WTC11 (cell line): ENCODE measurements at regions not wholly inside any gene's neighbourhood (a gene's known extent, or its start where the extent isn't known, plus 50 kb on each side); places are given as distances from the start of the nearest gene placed in this dataset.

Experiments
- CBFB ChIP-seq: sonication (generic); formaldehyde crosslinking; IDR thresholded peaks from 2 replicates; pipeline ENCODE4 v1.8.1; 2022; ENCODE audit warnings: mild to moderate bottlenecking, low read depth, missing genetic modification reagents
- CREB1 ChIP-seq: sonication (generic); formaldehyde crosslinking; IDR thresholded peaks from 2 replicates; pipeline ENCODE4 v1.8.0; 2023; ENCODE audit warnings: mild to moderate bottlenecking, missing genetic modification reagents
- FOXP1 ChIP-seq: sonication (generic); formaldehyde crosslinking; IDR thresholded peaks from 2 replicates; pipeline ENCODE4 v1.8.0; 2022; ENCODE audit warnings: missing genetic modification reagents, mild to moderate bottlenecking, moderate library complexity, borderline replicate concordance
- IRF2 ChIP-seq: sonication (generic); formaldehyde crosslinking; IDR thresholded peaks from 2 replicates; pipeline ENCODE4 v1.8.0; 2022; ENCODE audit warnings: low read depth, missing genetic modification reagents, borderline replicate concordance
- NR3C1 ChIP-seq: sonication (generic); formaldehyde crosslinking; conservative IDR thresholded peaks from 2 replicates; pipeline ENCODE4 v1.8.1; 2023; ENCODE audit warnings: low read depth, mild to moderate bottlenecking, missing genetic modification reagents
- SP1 ChIP-seq: sonication (generic); formaldehyde crosslinking; conservative IDR thresholded peaks from 2 replicates; pipeline ENCODE4 v1.8.1; 2022; ENCODE audit warnings: missing genetic modification reagents
- ZNF232 ChIP-seq: sonication (generic); formaldehyde crosslinking; IDR thresholded peaks from 2 replicates; pipeline ENCODE4 v1.8.0; 2022; ENCODE audit warnings: mild to moderate bottlenecking, missing genetic modification reagents
- ZNF263 ChIP-seq: sonication (generic); formaldehyde crosslinking; IDR thresholded peaks from 2 replicates; pipeline ENCODE4 v1.8.1; 2022; ENCODE audit warnings: low read depth, mild to moderate bottlenecking, moderate library complexity, missing genetic modification reagents
- TF ChIP-seq, protein P1 (sequence below): fragments of 200-600 bp; IDR thresholded peaks from 2 replicates; pipeline ENCODE4 v1.8.0; 2022; ENCODE audit warnings: antibody characterized with exemption
- TF ChIP-seq, protein P2 (sequence below): sonication (generic); formaldehyde crosslinking; IDR thresholded peaks from 2 replicates; pipeline ENCODE4 v1.8.0; 2023; ENCODE audit warnings: missing genetic modification reagents
- TF ChIP-seq, protein P3 (sequence below): sonication (generic); formaldehyde crosslinking; IDR thresholded peaks from 2 replicates; pipeline ENCODE4 v1.8.1; 2023; ENCODE audit warnings: mild to moderate bottlenecking, missing genetic modification reagents, moderate library complexity
- TF ChIP-seq, protein P4 (sequence below): sonication (generic); formaldehyde crosslinking; IDR thresholded peaks from 2 replicates; pipeline ENCODE4 v1.8.0; 2022; ENCODE audit warnings: missing genetic modification reagents
- TF ChIP-seq, protein P5 (sequence below): sonication (generic); formaldehyde crosslinking; IDR thresholded peaks from 2 replicates; pipeline ENCODE4 v1.8.1; 2022; ENCODE audit warnings: missing genetic modification reagents, borderline replicate concordance

DNA sequence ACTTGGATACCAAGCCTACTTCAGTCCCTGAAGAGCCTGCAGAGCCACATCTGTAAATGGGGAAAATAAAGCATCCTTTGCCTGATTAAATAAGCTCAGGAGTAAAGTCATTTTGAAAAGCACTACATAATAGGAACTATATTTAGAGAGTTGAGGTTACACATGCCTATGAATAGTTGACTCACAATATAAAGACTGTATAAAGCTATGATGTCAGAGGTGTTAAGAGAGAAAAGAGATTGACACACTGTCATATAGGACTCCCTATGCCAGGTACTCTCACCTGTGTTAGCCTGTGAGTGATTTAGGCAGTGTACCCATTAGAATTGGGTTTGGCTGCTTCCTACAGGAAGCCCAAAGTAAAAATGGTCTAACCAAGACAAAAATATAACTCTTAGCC lies 87.7 kb upstream of the CRHR1 start:
- TF ChIP-seq, protein P1, sequence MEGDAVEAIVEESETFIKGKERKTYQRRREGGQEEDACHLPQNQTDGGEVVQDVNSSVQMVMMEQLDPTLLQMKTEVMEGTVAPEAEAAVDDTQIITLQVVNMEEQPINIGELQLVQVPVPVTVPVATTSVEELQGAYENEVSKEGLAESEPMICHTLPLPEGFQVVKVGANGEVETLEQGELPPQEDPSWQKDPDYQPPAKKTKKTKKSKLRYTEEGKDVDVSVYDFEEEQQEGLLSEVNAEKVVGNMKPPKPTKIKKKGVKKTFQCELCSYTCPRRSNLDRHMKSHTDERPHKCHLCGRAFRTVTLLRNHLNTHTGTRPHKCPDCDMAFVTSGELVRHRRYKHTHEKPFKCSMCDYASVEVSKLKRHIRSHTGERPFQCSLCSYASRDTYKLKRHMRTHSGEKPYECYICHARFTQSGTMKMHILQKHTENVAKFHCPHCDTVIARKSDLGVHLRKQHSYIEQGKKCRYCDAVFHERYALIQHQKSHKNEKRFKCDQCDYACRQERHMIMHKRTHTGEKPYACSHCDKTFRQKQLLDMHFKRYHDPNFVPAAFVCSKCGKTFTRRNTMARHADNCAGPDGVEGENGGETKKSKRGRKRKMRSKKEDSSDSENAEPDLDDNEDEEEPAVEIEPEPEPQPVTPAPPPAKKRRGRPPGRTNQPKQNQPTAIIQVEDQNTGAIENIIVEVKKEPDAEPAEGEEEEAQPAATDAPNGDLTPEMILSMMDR: no peak
- TF ChIP-seq ZNF263 (no peak), IRF2 (no peak), NR3C1 (no peak), FOXP1 (CRISPR knock-in tag) (no peak), SP1 (no peak), CBFB (no peak), ZNF232 (CRISPR knock-in tag) (no peak), CREB1 (no peak)
- TF ChIP-seq, protein P2, sequence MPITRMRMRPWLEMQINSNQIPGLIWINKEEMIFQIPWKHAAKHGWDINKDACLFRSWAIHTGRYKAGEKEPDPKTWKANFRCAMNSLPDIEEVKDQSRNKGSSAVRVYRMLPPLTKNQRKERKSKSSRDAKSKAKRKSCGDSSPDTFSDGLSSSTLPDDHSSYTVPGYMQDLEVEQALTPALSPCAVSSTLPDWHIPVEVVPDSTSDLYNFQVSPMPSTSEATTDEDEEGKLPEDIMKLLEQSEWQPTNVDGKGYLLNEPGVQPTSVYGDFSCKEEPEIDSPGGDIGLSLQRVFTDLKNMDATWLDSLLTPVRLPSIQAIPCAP: no peak
- TF ChIP-seq, protein P3, sequence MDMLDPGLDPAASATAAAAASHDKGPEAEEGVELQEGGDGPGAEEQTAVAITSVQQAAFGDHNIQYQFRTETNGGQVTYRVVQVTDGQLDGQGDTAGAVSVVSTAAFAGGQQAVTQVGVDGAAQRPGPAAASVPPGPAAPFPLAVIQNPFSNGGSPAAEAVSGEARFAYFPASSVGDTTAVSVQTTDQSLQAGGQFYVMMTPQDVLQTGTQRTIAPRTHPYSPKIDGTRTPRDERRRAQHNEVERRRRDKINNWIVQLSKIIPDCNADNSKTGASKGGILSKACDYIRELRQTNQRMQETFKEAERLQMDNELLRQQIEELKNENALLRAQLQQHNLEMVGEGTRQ: no peak
- TF ChIP-seq, protein P4, sequence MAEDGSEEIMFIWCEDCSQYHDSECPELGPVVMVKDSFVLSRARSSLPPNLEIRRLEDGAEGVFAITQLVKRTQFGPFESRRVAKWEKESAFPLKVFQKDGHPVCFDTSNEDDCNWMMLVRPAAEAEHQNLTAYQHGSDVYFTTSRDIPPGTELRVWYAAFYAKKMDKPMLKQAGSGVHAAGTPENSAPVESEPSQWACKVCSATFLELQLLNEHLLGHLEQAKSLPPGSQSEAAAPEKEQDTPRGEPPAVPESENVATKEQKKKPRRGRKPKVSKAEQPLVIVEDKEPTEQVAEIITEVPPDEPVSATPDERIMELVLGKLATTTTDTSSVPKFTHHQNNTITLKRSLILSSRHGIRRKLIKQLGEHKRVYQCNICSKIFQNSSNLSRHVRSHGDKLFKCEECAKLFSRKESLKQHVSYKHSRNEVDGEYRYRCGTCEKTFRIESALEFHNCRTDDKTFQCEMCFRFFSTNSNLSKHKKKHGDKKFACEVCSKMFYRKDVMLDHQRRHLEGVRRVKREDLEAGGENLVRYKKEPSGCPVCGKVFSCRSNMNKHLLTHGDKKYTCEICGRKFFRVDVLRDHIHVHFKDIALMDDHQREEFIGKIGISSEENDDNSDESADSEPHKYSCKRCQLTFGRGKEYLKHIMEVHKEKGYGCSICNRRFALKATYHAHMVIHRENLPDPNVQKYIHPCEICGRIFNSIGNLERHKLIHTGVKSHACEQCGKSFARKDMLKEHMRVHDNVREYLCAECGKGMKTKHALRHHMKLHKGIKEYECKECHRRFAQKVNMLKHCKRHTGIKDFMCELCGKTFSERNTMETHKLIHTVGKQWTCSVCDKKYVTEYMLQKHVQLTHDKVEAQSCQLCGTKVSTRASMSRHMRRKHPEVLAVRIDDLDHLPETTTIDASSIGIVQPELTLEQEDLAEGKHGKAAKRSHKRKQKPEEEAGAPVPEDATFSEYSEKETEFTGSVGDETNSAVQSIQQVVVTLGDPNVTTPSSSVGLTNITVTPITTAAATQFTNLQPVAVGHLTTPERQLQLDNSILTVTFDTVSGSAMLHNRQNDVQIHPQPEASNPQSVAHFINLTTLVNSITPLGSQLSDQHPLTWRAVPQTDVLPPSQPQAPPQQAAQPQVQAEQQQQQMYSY (CRISPR knock-in tag): no peak
- TF ChIP-seq, protein P5, sequence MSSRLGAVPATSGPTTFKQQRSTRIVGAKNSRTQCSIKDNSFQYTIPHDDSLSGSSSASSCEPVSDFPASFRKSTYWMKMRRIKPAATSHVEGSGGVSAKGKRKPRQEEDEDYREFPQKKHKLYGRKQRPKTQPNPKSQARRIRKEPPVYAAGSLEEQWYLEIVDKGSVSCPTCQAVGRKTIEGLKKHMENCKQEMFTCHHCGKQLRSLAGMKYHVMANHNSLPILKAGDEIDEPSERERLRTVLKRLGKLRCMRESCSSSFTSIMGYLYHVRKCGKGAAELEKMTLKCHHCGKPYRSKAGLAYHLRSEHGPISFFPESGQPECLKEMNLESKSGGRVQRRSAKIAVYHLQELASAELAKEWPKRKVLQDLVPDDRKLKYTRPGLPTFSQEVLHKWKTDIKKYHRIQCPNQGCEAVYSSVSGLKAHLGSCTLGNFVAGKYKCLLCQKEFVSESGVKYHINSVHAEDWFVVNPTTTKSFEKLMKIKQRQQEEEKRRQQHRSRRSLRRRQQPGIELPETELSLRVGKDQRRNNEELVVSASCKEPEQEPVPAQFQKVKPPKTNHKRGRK (CRISPR knock-in tag): no peak
